ENCODE measurements at regions not wholly inside any gene's neighbourhood (a gene's known extent, or its start where the extent isn't known, plus 50 kb on each side); places are given as distances from the start of the nearest gene placed in this dataset.

DNA sequence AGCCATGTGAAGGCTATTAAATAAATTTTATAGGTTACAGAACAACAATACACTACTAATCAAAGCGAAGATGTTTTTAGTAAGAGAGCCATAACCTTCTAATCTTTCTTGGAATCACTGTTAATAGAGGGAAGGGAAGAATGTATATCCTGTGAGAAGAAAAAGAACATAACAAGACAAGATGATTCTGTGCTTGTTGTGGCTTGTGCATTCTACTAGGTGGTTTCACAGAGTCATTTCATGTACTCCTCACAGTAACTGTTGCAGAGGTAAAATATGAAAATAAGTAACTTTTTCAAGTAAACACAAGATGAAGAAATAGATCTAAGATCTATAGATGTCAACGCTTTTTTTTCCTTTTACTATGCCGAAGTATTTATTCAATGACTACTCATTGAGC, 116.9 kb upstream of the FAM83B start:
- TF ChIP-seq, protein P1, sequence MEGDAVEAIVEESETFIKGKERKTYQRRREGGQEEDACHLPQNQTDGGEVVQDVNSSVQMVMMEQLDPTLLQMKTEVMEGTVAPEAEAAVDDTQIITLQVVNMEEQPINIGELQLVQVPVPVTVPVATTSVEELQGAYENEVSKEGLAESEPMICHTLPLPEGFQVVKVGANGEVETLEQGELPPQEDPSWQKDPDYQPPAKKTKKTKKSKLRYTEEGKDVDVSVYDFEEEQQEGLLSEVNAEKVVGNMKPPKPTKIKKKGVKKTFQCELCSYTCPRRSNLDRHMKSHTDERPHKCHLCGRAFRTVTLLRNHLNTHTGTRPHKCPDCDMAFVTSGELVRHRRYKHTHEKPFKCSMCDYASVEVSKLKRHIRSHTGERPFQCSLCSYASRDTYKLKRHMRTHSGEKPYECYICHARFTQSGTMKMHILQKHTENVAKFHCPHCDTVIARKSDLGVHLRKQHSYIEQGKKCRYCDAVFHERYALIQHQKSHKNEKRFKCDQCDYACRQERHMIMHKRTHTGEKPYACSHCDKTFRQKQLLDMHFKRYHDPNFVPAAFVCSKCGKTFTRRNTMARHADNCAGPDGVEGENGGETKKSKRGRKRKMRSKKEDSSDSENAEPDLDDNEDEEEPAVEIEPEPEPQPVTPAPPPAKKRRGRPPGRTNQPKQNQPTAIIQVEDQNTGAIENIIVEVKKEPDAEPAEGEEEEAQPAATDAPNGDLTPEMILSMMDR (IDR thresholded peaks at IDR 0.05) = no peak
- TF ChIP-seq POLR2A (IDR thresholded peaks at IDR 0.05) = no peak
